Mesothelial cell of epicardium (in vitro differentiated cells): ENCODE measurements at regions not wholly inside any gene's neighbourhood (a gene's known extent, or its start where the extent isn't known, plus 50 kb on each side); places are given as distances from the start of the nearest gene placed in this dataset.

Experiments
- DNase-seq, 2 experiments: peaks; one replicate each; pipeline ENCODE4 v3.0.0; 2021; ENCODE audit warnings: low spot score in 2 of 2; ENCODE audit not compliant: unreplicated experiment in 2 of 2
- H3K27ac Mint-ChIP-seq: 2 replicates; pipeline ENCODE4 v1.8.0; 2021; ENCODE audit warnings: mixed read lengths
- H3K27me3 Mint-ChIP-seq: 2 replicates; pipeline ENCODE4 v1.8.0; 2021; ENCODE audit warnings: low read depth, mixed read lengths
- H3K36me3 Mint-ChIP-seq: 2 replicates; pipeline ENCODE4 v1.8.0; 2021; ENCODE audit warnings: mixed read lengths
- H3K4me1 Mint-ChIP-seq: 2 replicates; pipeline ENCODE4 v1.8.0; 2021; ENCODE audit warnings: mixed read lengths
- H3K4me3 Mint-ChIP-seq: 2 replicates; pipeline ENCODE4 v1.8.0; 2021; ENCODE audit warnings: mild to moderate bottlenecking, moderate library complexity, mixed read lengths
- H3K9me3 Mint-ChIP-seq: 2 replicates; pipeline ENCODE4 v1.8.0; 2021; ENCODE audit warnings: mixed read lengths
- TF ChIP-seq, protein P1 (sequence below): fragments of 200-600 bp; sonication (generic); IDR thresholded peaks from one replicate; pipeline ENCODE4 v1.5.0; 2021; ENCODE audit warnings: antibody characterized with exemption; ENCODE audit not compliant: unreplicated experiment

DNA sequence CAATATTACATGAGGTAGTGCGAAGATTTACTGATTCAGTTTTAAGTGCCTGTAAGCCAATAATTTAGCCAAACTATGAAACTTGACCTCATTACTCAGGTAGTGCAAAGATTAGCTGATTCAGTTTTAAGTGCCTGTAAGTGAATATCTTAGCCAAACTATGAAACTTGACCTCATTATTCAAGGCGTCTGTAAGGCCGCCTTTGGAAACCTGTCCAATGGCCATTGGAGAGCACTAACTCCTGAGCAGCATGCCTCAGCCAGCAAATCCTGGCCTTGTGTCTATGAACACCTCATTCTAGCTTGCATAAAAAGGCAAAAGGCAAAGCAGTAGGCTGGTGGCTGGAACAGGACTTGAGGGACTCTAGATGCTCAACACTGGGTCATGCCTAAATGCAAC is 127.0 kb upstream of the GPR12 start:
- peaks cover 60% of the 10 kb centered on the region for H3K27me3 Mint-ChIP-seq

DNA sequence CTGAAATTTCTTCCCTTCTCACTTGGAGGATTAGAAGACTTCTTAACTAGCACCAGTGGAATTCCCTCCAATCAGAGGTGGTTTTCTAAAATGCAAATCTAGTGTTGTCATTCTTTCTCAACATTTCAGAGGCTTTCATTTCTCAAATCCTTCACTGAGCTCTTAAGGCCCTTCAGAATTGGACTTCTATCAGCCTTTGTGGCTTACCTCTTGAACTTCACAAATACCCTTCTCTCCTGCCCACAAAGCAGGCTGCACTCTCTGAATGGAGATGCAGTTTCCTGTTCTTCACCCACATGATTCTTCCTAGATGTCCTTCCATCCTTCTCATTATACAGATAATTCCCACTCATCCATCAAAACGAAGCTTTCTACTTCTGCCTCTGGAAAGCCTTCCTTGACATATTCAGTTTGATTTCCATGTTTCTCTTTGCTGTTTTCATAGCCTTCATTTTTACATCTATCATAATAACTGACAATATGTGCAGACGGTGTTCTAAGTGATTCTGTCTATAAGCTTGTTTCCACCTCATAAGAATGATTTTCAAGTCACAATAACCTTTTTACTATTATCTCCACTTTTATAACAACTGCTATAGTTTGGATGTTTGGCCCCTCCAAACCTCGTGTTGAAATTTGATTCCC is 123.1 kb upstream of the GPR12 start:
- Mint-ChIP-seq H3K4me1 (peaks cover 6% of the 10 kb centered on the region), H3K27ac (no peak overlapping the region), H3K9me3 (peaks cover 8% of the 10 kb centered on the region), H3K4me3 (no peak overlapping the region), H3K36me3 (no peaks in the 10 kb centered on the region), H3K27me3 (peaks cover 49% of the 10 kb centered on the region)
- DNase-seq, result no peak
- TF ChIP-seq, protein P1, sequence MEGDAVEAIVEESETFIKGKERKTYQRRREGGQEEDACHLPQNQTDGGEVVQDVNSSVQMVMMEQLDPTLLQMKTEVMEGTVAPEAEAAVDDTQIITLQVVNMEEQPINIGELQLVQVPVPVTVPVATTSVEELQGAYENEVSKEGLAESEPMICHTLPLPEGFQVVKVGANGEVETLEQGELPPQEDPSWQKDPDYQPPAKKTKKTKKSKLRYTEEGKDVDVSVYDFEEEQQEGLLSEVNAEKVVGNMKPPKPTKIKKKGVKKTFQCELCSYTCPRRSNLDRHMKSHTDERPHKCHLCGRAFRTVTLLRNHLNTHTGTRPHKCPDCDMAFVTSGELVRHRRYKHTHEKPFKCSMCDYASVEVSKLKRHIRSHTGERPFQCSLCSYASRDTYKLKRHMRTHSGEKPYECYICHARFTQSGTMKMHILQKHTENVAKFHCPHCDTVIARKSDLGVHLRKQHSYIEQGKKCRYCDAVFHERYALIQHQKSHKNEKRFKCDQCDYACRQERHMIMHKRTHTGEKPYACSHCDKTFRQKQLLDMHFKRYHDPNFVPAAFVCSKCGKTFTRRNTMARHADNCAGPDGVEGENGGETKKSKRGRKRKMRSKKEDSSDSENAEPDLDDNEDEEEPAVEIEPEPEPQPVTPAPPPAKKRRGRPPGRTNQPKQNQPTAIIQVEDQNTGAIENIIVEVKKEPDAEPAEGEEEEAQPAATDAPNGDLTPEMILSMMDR, result no peak

More for the DNA sequence above, 127.0 kb upstream of the GPR12 start:
- no peak for DNase-seq
- H3K4me1 Mint-ChIP-seq, result no peaks in the 10 kb centered on the region
- TF ChIP-seq, protein P1, result no peak
- H3K4me3 Mint-ChIP-seq, result no peak overlapping the region
- peaks cover 8% of the 10 kb centered on the region for H3K9me3 Mint-ChIP-seq
- H3K27ac Mint-ChIP-seq, result no peak overlapping the region
- no peaks in the 10 kb centered on the region for H3K36me3 Mint-ChIP-seq

DNA sequence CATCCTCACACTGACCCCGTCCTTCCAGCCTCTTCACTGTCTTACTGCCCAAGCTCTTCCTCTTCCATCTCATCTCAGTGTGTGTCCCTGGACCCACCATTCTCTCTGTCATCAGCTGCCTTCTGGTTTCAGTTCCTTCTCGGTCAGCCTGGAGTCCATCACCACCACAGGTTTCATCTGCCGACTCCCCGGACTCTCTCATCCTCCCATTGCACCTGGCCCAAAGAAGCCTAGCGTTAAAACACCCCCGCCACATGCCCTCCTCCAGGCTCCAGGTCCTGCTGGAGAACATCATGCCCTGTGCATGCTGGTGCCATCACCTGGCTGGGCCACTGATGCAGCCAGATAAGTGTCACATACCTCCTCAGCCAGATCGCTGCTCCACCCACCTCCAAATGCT is 122.1 kb upstream of the GPR12 start:
- H3K36me3 Mint-ChIP-seq, result no peaks in the 10 kb centered on the region
- H3K27ac Mint-ChIP-seq, result no peak overlapping the region
- H3K9me3 Mint-ChIP-seq, result peaks cover 13% of the 10 kb centered on the region
- TF ChIP-seq, protein P1, result no peak
- H3K27me3 Mint-ChIP-seq, result peaks cover 48% of the 10 kb centered on the region
- DNase-seq, result no peak
- no peak overlapping the region for H3K4me3 Mint-ChIP-seq
- H3K4me1 Mint-ChIP-seq, result peaks cover 6% of the 10 kb centered on the region

DNA sequence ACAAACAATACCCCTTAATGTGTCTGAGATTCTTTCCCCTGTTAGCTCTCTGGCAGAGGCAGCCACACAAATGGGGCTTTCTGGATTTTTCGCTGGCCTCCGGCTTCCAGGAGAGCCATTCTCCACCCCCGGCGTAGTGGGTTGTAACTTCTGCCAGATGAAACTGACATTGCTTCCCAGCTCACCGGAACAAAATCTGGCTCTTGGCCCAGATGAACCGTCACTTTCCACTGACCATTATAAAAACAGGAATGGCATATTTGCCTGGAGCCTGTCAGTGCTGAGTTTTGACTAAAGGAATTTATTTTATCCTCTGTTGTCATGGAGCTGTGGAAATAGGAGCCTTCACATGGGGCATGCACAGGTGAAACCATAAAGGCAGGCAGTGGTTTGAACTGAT is 120.6 kb upstream of the GPR12 start:
- Mint-ChIP-seq H3K4me1 (peaks cover 6% of the 10 kb centered on the region), H3K27me3 (peaks cover 38% of the 10 kb centered on the region), H3K27ac (no peak overlapping the region), H3K4me3 (no peak overlapping the region), H3K9me3 (peaks cover 23% of the 10 kb centered on the region), H3K36me3 (no peaks in the 10 kb centered on the region)
- no peak for DNase-seq
- TF ChIP-seq, protein P1, result no peak

DNA sequence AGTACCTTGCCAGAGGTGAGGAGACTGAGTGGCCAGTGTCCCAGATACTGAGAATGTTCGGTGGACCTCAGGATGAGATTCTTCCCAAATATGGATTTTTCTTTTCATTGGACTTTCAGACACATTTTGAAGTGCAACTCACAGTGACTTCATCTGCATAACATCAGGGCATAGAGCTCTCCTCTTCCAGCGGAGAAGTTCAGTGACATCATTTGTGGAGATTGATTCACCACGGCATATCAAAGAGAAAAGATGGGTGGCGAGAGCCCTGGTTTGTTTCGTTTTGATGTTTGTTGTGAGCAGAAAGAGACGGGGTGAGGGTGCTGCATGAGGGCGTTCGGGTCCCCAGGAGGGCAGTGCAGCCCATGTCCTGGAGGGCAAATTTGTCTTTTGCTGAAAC is 120.1 kb upstream of the GPR12 start:
- H3K9me3 Mint-ChIP-seq, result peaks cover 26% of the 10 kb centered on the region
- H3K27me3 Mint-ChIP-seq, result peaks cover 34% of the 10 kb centered on the region
- H3K27ac Mint-ChIP-seq, result no peak overlapping the region
- peaks cover 6% of the 10 kb centered on the region for H3K4me1 Mint-ChIP-seq
- no peak overlapping the region for H3K4me3 Mint-ChIP-seq
- no peak for DNase-seq
- TF ChIP-seq, protein P1, result no peak
- H3K36me3 Mint-ChIP-seq, result no peaks in the 10 kb centered on the region

DNA sequence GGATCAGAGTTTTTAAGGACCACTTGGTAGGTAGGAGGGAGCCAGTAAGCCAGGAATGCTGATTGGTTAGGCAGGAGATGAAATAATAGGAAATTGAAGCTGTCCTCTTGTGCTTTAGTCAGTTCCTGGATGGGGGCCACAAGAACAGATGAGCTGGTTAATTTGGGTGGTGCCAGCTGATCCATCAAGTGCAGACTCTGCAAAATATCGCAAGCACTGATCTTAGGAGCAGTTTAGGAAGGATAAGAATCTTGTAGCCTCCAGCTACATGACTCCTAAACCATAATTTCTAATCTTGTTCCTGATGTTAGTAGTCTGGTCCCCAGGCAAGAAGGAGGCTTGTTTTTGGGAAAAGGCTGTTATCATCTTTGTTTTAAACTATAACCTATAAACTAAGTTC is 117.9 kb upstream of the GPR12 start:
- Mint-ChIP-seq H3K36me3 (no peaks in the 10 kb centered on the region), H3K27me3 (peaks cover 27% of the 10 kb centered on the region), H3K4me3 (no peak overlapping the region), H3K9me3 (peaks cover 22% of the 10 kb centered on the region), H3K27ac (no peak overlapping the region), H3K4me1 (peaks cover 6% of the 10 kb centered on the region)
- TF ChIP-seq, protein P1, result no peak
- DNase-seq, result no peak
